ENCODE measurements at regions not wholly inside any gene's neighbourhood (a gene's known extent, or its start where the extent isn't known, plus 50 kb on each side); places are given as distances from the start of the nearest gene placed in this dataset.

DNA sequence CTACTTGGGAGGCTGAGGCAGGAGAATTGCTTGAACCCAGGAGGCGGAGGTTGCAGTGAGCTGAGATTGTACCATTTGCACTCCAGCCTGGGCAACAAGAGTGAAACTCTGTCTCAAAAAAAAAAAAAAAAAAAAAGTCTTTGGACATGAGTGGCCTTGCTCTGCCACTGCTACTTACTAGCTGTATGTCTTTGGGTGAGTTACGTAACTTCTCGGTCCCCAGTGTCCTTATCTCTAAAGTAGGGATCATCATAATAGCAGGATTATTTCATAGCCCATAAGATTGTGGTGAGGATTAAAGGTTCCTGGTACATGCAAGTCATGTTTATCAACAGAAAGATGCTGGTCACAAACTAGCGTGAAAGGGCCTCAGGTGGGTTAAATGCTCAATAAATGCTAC is 53.9 kb upstream of the HEPHL1 start:
- no peak for DNase-seq

DNA sequence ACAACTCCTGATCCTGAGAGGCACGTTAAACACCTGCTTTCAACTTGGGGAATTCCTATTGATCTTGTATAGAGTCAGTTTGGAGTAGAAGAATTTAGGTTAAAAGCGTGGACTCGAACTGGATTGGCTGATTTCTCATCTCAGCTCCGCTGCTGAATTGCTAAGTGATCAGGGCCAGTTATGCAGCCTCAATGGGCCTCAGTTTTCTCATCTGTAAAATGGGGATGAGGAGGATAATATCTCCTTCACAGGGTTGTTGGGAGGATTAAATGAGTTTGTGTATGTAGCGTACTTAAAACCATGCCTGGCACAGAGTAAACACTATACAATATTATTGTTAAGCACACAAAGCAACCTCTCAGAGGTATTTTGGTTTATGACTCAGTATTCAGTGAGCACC is 53.2 kb upstream of the HEPHL1 start:
- no peak for DNase-seq

DNA sequence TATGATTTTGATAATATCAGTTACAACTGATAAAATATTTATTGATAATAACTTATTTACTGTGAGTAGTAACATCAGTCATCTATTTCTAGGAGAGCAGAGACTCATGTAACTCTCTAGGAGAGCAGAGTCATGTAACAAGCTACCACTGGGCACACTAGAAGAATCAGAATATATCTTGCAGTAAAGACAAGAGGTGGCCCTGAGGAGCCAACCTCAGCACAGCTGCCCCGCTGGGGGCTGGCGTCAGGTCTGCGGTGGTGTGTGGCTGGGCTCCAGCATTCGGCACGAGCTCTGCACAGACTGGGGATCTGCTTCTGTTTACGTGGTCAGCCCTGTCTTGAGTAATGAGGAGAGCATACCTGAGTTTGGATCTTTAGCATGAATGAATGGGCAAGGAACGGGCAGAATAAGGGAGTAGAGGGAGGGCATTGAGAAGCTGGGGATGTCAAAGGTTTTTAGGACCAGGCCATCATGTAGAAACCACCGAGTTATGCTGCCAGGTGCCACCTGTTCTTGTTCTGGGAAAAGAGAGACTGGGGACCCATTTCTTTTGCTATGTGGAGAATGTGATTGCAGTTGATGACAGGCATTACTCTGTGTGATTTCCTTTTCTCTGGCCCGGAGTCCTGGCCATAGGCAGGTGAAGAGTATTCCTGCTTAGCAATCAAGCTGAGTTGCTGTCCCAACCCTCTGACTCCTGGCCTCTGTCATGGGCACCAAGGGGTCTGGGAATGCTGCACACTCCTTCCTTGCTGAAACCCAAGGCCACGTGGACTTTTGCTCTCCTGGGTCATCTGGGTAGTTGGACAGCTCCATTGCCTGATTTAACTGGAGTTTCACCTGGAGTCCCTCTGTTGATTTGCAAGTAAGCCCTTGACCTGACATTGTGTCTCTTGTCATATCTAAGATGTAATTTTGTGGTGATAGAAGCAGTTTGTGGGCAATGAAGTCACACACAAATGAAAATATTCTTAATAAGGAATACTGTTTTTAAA is 50.9 kb upstream of the HEPHL1 start:
- no peak for DNase-seq

All from NCI-H1436 (cell line).